Suprapubic skin (tissue), 4 donors: ENCODE measurements at regions not wholly inside any gene's neighbourhood (a gene's known extent, or its start where the extent isn't known, plus 50 kb on each side); places are given as distances from the start of the nearest gene placed in this dataset.

Source experiments
- DNase-seq, 2 donors: peaks; one replicate each; pipeline ENCODE4 v3.0.0-alpha.2; 2019; ENCODE audit warnings: low spot score in 2 of 2
- H3K27ac ChIP-seq: fragments of 200-600 bp; sonication (generic); one replicate; pipeline ENCODE4 v1.5.1; 2019
- H3K27me3 ChIP-seq: fragments of 200-600 bp; sonication (generic); one replicate; pipeline ENCODE4 v1.5.1; 2019
- H3K36me3 ChIP-seq: fragments of 200-600 bp; sonication (generic); one replicate; pipeline ENCODE4 v1.5.1; 2019
- H3K4me1 ChIP-seq: fragments of 200-600 bp; sonication (generic); one replicate; pipeline ENCODE4 v1.5.1; 2019
- H3K4me3 ChIP-seq: fragments of 200-600 bp; sonication (generic); one replicate; pipeline ENCODE4 v1.5.1; 2019; ENCODE audit warnings: mild to moderate bottlenecking
- H3K9me3 ChIP-seq: fragments of 200-600 bp; sonication (generic); one replicate; pipeline ENCODE4 v1.5.1; 2019
- EP300 ChIP-seq: sonication (generic); formaldehyde crosslinking; IDR thresholded peaks from one replicate; pipeline ENCODE4 v1.6.1; 2017; ENCODE audit warnings: antibody characterized with exemption
- POLR2A ChIP-seq, 2 donors: fragments of 450-650 bp; IDR thresholded peaks; one replicate each; pipeline ENCODE4 v1.6.1; 2017; ENCODE audit warnings: antibody characterized with exemption in 2 of 2, mild to moderate bottlenecking in 2 of 2, moderate library complexity in 2 of 2
- POLR2AphosphoS5 ChIP-seq, 3 donors: sonication (generic); formaldehyde crosslinking; IDR thresholded peaks; one replicate each; pipeline ENCODE4 v1.6.1; 2017; ENCODE audit warnings: antibody characterized with exemption in 3 of 3
- WGBS: methylation state at CpG from one replicate; pipeline ENCODE4 v1.1.5; 2018; 5-methylcytosine and 5-hydroxymethylcytosine counted together
- TF ChIP-seq, protein P1 (sequence below), 2 donors: fragments of 200-600 bp in 1 of 2; fragments of 450-650 bp in 1 of 2; sonication (generic) in 1 of 2; IDR thresholded peaks; one replicate each; pipeline ENCODE4 v1.5.1; 2016 to 2019; ENCODE audit warnings: antibody characterized with exemption in 2 of 2, mild to moderate bottlenecking in 1 of 2, moderate library complexity in 1 of 2

DNA sequence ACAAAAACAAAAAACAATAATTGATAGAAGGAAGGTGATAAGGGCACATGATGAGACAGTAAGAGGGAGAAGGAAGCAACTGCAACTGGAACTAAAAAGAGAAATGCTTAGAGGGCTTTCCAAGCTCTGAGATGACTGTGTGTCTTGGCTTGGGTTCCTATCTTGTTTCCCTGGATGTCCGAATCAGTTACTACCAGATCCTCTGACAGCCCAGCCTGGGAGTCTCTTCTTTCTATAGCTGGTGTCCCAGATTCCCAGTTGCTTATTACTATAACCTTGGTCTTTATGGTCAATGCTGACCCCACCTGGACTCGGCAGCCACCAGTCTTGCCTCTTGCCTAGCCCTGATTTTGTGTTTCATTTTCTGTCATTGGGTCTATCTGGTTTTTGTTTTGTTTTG, 116.4 kb downstream of the RFC3 start:
- DNase-seq = no peak
- Histone ChIP-seq H3K9me3 (no peaks in the 10 kb centered on the region), H3K27ac (no peak overlapping the region), H3K36me3 (no peaks in the 10 kb centered on the region), H3K4me1 (peaks cover 5% of the 10 kb centered on the region), H3K4me3 (no peak overlapping the region), H3K27me3 (no peaks in the 10 kb centered on the region)
- WGBS = 75% methylated on average over 2 of the region's 2 CpGs
- TF ChIP-seq, protein P1, sequence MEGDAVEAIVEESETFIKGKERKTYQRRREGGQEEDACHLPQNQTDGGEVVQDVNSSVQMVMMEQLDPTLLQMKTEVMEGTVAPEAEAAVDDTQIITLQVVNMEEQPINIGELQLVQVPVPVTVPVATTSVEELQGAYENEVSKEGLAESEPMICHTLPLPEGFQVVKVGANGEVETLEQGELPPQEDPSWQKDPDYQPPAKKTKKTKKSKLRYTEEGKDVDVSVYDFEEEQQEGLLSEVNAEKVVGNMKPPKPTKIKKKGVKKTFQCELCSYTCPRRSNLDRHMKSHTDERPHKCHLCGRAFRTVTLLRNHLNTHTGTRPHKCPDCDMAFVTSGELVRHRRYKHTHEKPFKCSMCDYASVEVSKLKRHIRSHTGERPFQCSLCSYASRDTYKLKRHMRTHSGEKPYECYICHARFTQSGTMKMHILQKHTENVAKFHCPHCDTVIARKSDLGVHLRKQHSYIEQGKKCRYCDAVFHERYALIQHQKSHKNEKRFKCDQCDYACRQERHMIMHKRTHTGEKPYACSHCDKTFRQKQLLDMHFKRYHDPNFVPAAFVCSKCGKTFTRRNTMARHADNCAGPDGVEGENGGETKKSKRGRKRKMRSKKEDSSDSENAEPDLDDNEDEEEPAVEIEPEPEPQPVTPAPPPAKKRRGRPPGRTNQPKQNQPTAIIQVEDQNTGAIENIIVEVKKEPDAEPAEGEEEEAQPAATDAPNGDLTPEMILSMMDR (IDR thresholded peaks at IDR 0.05) = no peak
- TF ChIP-seq POLR2A (IDR thresholded peaks at IDR 0.05) = no peak
- no peak for TF ChIP-seq EP300
- TF ChIP-seq POLR2AphosphoS5 (IDR thresholded peaks at IDR 0.05) = no peak

DNA sequence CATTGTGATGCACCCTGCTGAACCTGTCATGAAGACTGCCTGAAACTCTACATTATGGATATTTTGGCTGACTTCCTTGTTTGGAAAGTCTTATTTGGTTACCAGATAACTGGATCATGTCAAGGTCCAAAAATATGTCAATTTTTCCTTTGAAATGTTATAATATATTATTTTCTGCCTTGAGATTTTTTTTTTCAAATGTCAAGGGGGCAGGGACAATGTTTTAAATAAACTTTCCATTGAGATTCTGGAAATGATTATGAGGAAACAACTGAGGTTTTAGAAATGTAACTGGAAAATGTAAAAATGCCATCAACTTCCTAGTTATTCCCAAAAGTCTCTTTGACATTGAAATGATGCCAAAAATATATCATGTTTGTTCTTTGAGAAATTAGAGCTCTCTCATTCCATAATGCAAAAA, 117.0 kb downstream of the RFC3 start:
- DNase-seq = no peak
- no peaks in the 10 kb centered on the region for H3K27me3 ChIP-seq
- H3K9me3 ChIP-seq = no peaks in the 10 kb centered on the region
- H3K36me3 ChIP-seq = no peaks in the 10 kb centered on the region
- TF ChIP-seq POLR2AphosphoS5 (IDR thresholded peaks at IDR 0.05) = no peak
- TF ChIP-seq POLR2A (IDR thresholded peaks at IDR 0.05) = no peak
- no peak for TF ChIP-seq EP300
- TF ChIP-seq, protein P1 (IDR thresholded peaks at IDR 0.05) = no peak
- H3K4me1 ChIP-seq = peaks cover 5% of the 10 kb centered on the region
- no peak overlapping the region for H3K4me3 ChIP-seq
- no peak overlapping the region for H3K27ac ChIP-seq

DNA sequence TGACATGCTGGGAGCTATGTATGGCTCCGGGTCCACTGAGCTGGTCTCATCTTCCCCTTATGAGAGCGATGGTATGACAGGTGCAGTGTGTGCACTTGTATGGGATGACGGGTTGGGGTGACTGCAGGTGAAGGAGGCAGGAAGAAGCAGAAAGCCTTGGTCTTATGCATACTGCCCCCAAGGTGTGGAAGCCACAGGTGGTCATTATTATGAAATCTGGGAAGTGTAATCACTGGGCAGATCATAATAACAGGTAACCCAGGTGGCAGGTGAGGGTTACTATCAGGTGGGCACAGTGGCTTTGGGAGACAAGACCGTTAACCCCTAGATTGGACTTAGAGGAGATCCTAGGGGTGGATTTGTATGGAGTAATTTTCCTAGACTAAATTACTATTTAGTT, 118.0 kb downstream of the RFC3 start:
- DNase-seq = no peak
- no peaks in the 10 kb centered on the region for H3K36me3 ChIP-seq
- no peak overlapping the region for H3K27ac ChIP-seq
- no peaks in the 10 kb centered on the region for H3K9me3 ChIP-seq
- H3K4me3 ChIP-seq = no peak overlapping the region
- 93% methylated on average over 4 of the region's 4 CpGs for WGBS
- no peaks in the 10 kb centered on the region for H3K27me3 ChIP-seq
- no peak for TF ChIP-seq POLR2A (IDR thresholded peaks at IDR 0.05)
- TF ChIP-seq, protein P1 (IDR thresholded peaks at IDR 0.05) = no peak
- no peak for TF ChIP-seq POLR2AphosphoS5 (IDR thresholded peaks at IDR 0.05)
- TF ChIP-seq EP300 = no peak
- H3K4me1 ChIP-seq = peaks cover 12% of the 10 kb centered on the region

DNA sequence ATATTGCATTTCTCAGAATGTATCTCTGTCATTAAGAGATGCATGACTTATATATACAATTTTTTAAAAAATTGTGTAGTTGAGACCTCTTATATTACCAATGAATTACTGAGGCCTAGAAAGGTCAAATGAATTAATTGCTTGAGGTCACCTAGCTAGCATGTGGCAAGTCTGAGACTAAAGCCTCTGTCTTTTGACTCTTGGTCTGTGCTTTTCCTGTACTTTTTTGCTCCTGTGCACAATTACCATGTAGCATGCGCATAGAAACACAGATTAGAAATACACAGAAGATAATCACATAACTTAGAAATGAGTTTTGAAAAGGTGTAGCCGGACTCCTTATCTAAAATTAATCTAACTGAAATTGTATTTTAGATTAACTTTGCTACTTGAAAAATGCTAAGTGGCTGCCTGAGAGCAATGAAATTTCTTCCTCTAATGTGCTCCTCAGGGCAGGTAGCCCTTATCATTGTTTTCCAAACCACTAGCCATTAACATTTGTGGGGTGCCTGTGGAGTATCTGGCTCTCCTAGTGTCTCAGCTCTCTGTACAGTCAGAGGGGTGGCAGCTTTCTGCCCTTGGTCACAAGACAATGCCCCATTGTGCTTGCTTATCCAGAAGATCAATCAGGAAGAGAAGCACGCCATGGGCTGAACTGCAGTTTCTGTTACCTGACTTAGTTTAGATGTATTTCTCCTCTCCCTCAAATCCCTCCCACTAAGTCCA, 119.6 kb downstream of the RFC3 start:
- no peaks in the 10 kb centered on the region for H3K36me3 ChIP-seq
- WGBS = 88% methylated on average over 3 of the region's 3 CpGs

DNA sequence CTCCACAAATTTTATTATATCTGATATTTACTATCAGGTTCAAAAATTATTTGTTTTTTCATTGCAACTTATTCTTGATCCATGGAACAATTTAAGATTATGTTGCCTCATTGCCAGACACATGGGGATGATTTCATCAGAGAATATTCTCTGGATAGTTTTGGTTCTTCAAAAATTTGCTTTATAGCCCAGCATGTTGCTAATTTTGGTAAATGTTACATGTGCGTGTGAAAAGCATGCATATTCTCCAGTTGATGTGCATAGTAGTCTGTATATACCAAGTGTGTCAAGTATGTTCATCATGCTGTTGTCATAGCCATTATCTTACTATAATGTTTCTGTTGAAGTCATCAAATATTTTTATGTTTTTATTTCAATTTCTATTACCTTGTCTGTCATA, 122.3 kb downstream of the RFC3 start:
- whole genome bisulfite sequencing = 65% methylated on average over 1 of the region's 1 CpG
- no peaks in the 10 kb centered on the region for H3K27me3 ChIP-seq
- no peaks in the 10 kb centered on the region for H3K36me3 ChIP-seq
- H3K27ac ChIP-seq = no peak overlapping the region
- no peaks in the 10 kb centered on the region for H3K9me3 ChIP-seq
- peaks cover 11% of the 10 kb centered on the region for H3K4me1 ChIP-seq
- TF ChIP-seq, protein P1 (IDR thresholded peaks at IDR 0.05) = no peak
- TF ChIP-seq POLR2AphosphoS5 (IDR thresholded peaks at IDR 0.05) = no peak
- TF ChIP-seq POLR2A (IDR thresholded peaks at IDR 0.05) = no peak
- no peak overlapping the region for H3K4me3 ChIP-seq
- no peak for DNase-seq

More for the DNA sequence above, 119.6 kb downstream of the RFC3 start:
- H3K27me3 ChIP-seq = no peaks in the 10 kb centered on the region
- no peaks in the 10 kb centered on the region for H3K9me3 ChIP-seq
- H3K4me3 ChIP-seq = no peak overlapping the region
- DNase-seq = no peak
- TF ChIP-seq, protein P1 (IDR thresholded peaks at IDR 0.05) = no peak
- TF ChIP-seq EP300 (no peak), POLR2AphosphoS5 (IDR thresholded peaks at IDR 0.05) (no peak), POLR2A (IDR thresholded peaks at IDR 0.05) (no peak)
- H3K27ac ChIP-seq = no peak overlapping the region
- H3K4me1 ChIP-seq = peaks cover 12% of the 10 kb centered on the region
